ENCODE measurements at regions not wholly inside any gene's neighbourhood (a gene's known extent, or its start where the extent isn't known, plus 50 kb on each side); places are given as distances from the start of the nearest gene placed in this dataset.
"Not testable (repeated sequence)": the region's sequence is repeated elsewhere in the genome, so short reads cannot be mapped to it uniquely, and the experiment has no call there.

DNA sequence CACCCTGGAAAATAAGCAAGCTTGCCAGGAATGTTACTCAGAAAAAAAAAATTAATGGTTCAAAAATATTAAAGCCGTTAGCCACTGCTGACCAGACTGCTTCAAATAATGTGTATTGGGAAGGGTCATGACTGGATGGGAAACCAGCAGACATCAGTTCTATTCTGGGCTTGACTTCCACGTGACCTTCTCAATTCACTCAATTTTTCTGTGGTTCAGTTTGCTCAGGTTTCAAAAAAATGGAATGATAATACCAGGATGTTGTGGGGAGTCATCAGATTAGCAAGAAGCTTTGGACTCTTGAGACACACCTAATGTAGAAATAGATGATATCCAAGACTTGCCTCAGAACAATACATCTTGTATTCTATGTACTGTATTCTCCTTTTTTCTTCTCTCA lies 541.9 kb upstream of the BOD1L1 start:
- no peaks in the 10 kb centered on the region for H3K9me3 ChIP-seq (ENCODE audit: control insufficient read depth, low read length)
- no peak overlapping the region for H3K4me3 ChIP-seq (ENCODE audit: low read length)
- 81 to 87% methylated on average over 2 of the region's 2 CpGs for WGBS, 2 experiments (ENCODE audit: insufficient coverage in 1 of 2, insufficient read length in 1 of 2)
- Mint-ChIP-seq H3K4me1 (peaks cover 58% of the 10 kb centered on the region), H3K4me3 (peak overlapping the region; percentile 20), H3K9me3 (no peaks in the 10 kb centered on the region), H3K27ac (peak overlapping the region; percentile 91), H3K27me3 (ENCODE audit: insufficient read depth) (no peaks in the 10 kb centered on the region), H3K36me3 (ENCODE audit: low read depth) (no peaks in the 10 kb centered on the region)
- no peaks in the 10 kb centered on the region for H3K36me3 ChIP-seq (ENCODE audit: control insufficient read depth, insufficient read depth, low read length)
- H3K9ac ChIP-seq (ENCODE audit: extremely low read depth, low read length, poor library complexity, severe bottlenecking) = no peak overlapping the region
- no peak for DNase-seq
- H3K27me3 ChIP-seq (ENCODE audit: control insufficient read depth, insufficient read depth, low read length, poor library complexity, severe bottlenecking) = no peaks in the 10 kb centered on the region
- TF ChIP-seq, protein P1, sequence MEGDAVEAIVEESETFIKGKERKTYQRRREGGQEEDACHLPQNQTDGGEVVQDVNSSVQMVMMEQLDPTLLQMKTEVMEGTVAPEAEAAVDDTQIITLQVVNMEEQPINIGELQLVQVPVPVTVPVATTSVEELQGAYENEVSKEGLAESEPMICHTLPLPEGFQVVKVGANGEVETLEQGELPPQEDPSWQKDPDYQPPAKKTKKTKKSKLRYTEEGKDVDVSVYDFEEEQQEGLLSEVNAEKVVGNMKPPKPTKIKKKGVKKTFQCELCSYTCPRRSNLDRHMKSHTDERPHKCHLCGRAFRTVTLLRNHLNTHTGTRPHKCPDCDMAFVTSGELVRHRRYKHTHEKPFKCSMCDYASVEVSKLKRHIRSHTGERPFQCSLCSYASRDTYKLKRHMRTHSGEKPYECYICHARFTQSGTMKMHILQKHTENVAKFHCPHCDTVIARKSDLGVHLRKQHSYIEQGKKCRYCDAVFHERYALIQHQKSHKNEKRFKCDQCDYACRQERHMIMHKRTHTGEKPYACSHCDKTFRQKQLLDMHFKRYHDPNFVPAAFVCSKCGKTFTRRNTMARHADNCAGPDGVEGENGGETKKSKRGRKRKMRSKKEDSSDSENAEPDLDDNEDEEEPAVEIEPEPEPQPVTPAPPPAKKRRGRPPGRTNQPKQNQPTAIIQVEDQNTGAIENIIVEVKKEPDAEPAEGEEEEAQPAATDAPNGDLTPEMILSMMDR (conservative IDR thresholded peaks at IDR 0.05) = no peak
- H3K27ac ChIP-seq (ENCODE audit: low read depth, low read length) = no peak overlapping the region
- H3K4me1 ChIP-seq (ENCODE audit: control insufficient read depth, insufficient read depth, low read length) = no peaks in the 10 kb centered on the region

DNA sequence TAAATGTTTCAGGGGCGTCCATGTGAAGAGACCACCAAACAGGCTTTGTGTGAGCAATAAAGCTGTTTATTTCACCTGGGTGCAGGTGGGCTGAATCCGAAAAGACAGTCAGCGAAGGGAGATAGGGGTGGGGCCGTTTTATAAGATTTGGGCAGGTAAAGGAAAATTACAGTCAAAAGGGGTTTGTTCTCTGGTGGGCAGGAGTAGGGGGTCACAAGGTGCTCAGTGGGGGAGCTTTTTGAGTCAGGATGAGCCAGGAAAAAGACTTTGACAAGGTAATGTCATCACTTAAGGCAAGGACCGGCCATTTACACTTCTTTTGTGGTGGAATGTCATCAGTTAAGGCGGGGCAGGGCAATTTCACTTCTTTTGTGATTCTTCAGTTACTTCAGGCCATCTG lies 542.4 kb upstream of the BOD1L1 start:
- not testable (repeated sequence) for H3K9me3 Mint-ChIP-seq; H3K4me3 ChIP-seq (ENCODE audit: low read length); H3K36me3 ChIP-seq (ENCODE audit: control insufficient read depth, insufficient read depth, low read length); H3K27me3 ChIP-seq (ENCODE audit: control insufficient read depth, insufficient read depth, low read length, poor library complexity, severe bottlenecking); H3K27ac ChIP-seq (ENCODE audit: low read depth, low read length); H3K9ac ChIP-seq (ENCODE audit: extremely low read depth, low read length, poor library complexity, severe bottlenecking); H3K36me3 Mint-ChIP-seq (ENCODE audit: low read depth); H3K4me1 ChIP-seq (ENCODE audit: control insufficient read depth, insufficient read depth, low read length); H3K27me3 Mint-ChIP-seq (ENCODE audit: insufficient read depth); H3K9me3 ChIP-seq (ENCODE audit: control insufficient read depth, low read length)
- H3K27ac Mint-ChIP-seq = peak overlapping the region; percentile 91
- peak; percentile 61 for DNase-seq
- 64 to 90% methylated on average over 2 to 6 of the region's 6 CpGs for WGBS, 2 experiments (ENCODE audit: insufficient coverage in 1 of 2, insufficient read length in 1 of 2)
- H3K4me1 Mint-ChIP-seq = peaks cover 62% of the 10 kb centered on the region
- H3K4me3 Mint-ChIP-seq = peak overlapping the region; percentile 20

DNA sequence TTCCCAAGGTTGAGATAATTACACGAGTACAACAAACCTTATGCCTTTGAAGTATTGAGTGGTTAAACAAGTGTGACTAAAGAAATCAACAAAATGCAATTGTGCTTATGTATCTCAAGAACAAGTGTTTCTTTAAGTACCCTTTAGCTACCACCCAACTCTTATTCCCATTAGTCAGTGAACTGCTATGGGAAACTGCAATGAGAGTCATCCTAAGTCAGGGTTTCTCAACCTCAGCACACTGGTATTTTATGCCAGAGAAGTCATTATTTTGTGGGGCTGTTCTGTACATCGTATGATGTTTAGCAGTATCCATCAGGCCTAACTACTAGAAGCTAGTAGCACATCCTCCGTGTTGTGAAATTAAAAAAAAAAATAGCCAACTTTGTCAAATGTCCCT lies 549.1 kb upstream of the BOD1L1 start:
- Histone ChIP-seq H3K27ac (ENCODE audit: low read depth, low read length) (no peak overlapping the region), H3K36me3 (ENCODE audit: control insufficient read depth, insufficient read depth, low read length) (no peaks in the 10 kb centered on the region), H3K9me3 (ENCODE audit: control insufficient read depth, low read length) (no peaks in the 10 kb centered on the region), H3K4me3 (ENCODE audit: low read length) (no peak overlapping the region), H3K9ac (ENCODE audit: extremely low read depth, low read length, poor library complexity, severe bottlenecking) (no peak overlapping the region), H3K27me3 (ENCODE audit: control insufficient read depth, insufficient read depth, low read length, poor library complexity, severe bottlenecking) (no peaks in the 10 kb centered on the region), H3K4me1 (ENCODE audit: control insufficient read depth, insufficient read depth, low read length) (peaks cover 38% of the 10 kb centered on the region)
- H3K36me3 Mint-ChIP-seq (ENCODE audit: low read depth) = no peaks in the 10 kb centered on the region
- no peak overlapping the region for H3K27ac Mint-ChIP-seq
- H3K4me1 Mint-ChIP-seq = peaks cover 95% of the 10 kb centered on the region
- no peaks in the 10 kb centered on the region for H3K27me3 Mint-ChIP-seq (ENCODE audit: insufficient read depth)
- 92 to 100% methylated on average over 1 to 3 of the region's 3 CpGs for WGBS, 2 experiments (ENCODE audit: insufficient coverage in 1 of 2, insufficient read length in 1 of 2)
- no peak overlapping the region for H3K4me3 Mint-ChIP-seq
- H3K9me3 Mint-ChIP-seq = no peaks in the 10 kb centered on the region
- TF ChIP-seq, protein P1 (conservative IDR thresholded peaks at IDR 0.05) = no peak
- DNase-seq = no peak

DNA sequence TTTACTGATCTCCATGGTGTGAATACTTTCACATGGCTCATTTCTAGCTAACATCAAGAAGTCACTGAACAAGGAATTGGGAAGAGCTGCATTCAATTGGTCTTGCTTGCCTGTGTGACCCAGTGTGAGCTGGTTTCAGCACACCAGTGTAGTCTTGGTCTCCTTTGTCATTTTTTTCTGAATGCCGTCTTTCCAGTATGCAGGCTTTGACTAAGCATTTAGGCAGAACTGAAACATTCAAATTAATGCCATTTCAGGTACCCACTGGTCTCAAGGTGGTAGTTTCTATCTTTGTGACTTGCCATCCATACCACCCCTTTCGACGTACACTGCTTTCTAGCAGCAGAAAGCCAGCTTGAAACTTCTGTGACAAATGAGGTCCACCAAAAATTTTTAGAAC lies 550.5 kb upstream of the BOD1L1 start:
- TF ChIP-seq, protein P1 (conservative IDR thresholded peaks at IDR 0.05) = no peak
- Mint-ChIP-seq H3K36me3 (ENCODE audit: low read depth) (no peaks in the 10 kb centered on the region), H3K9me3 (no peaks in the 10 kb centered on the region), H3K4me1 (peaks cover 92% of the 10 kb centered on the region), H3K27ac (peak overlapping the region; percentile 57), H3K4me3 (no peak overlapping the region), H3K27me3 (ENCODE audit: insufficient read depth) (no peaks in the 10 kb centered on the region)
- Histone ChIP-seq H3K9ac (ENCODE audit: extremely low read depth, low read length, poor library complexity, severe bottlenecking) (no peak overlapping the region), H3K27me3 (ENCODE audit: control insufficient read depth, insufficient read depth, low read length, poor library complexity, severe bottlenecking) (no peaks in the 10 kb centered on the region), H3K4me3 (ENCODE audit: low read length) (no peak overlapping the region), H3K36me3 (ENCODE audit: control insufficient read depth, insufficient read depth, low read length) (no peaks in the 10 kb centered on the region), H3K9me3 (ENCODE audit: control insufficient read depth, low read length) (no peaks in the 10 kb centered on the region), H3K27ac (ENCODE audit: low read depth, low read length) (no peak overlapping the region), H3K4me1 (ENCODE audit: control insufficient read depth, insufficient read depth, low read length) (peaks cover 38% of the 10 kb centered on the region)
- DNase-seq = peak; percentile 54
- 92 to 100% methylated on average over 1 to 3 of the region's 3 CpGs for WGBS, 2 experiments (ENCODE audit: insufficient coverage in 1 of 2, insufficient read length in 1 of 2)
